GM23338 (cell line): ENCODE measurements at regions not wholly inside any gene's neighbourhood (a gene's known extent, or its start where the extent isn't known, plus 50 kb on each side); places are given as distances from the start of the nearest gene placed in this dataset.

Source experiments
- ATAC-seq: fragments of 200-7000 bp; cut with Tn5 transposase; 3 replicates; pipeline ENCODE4 v1.9.1; 2020
- DNase-seq: peaks from one replicate; pipeline ENCODE4 v3.0.0-alpha.2; 2015; ENCODE audit warnings: low spot score
- H2AFZ ChIP-seq: fragments of 200-600 bp; sonication (generic); 2 replicates; pipeline ENCODE4 v1.8.0; 2016; ENCODE audit warnings: antibody characterized with exemption, mild to moderate bottlenecking, moderate library complexity
- H3F3A ChIP-seq: fragments of 200-600 bp; sonication (generic); replicated peaks from 2 replicates; pipeline ENCODE4 v1.8.0; 2017; ENCODE audit warnings: antibody characterized with exemption, mixed run types, low read depth
- H3K27ac ChIP-seq: fragments of 200-600 bp; sonication (generic); 2 replicates; pipeline ENCODE4 v1.6.1; 2016; ENCODE audit warnings: low read depth
- H3K27me3 ChIP-seq: fragments of 200-600 bp; sonication (generic); 2 replicates; pipeline ENCODE4 v1.8.0; 2016; ENCODE audit warnings: mild to moderate bottlenecking, mixed run types, moderate library complexity; ENCODE audit not compliant: insufficient read depth
- H3K36me3 ChIP-seq: fragments of 200-600 bp; sonication (generic); 2 replicates; pipeline ENCODE4 v1.8.0; 2016; ENCODE audit warnings: mild to moderate bottlenecking; ENCODE audit not compliant: insufficient read depth
- H3K4me1 ChIP-seq: fragments of 200-600 bp; sonication (generic); 2 replicates; pipeline ENCODE4 v1.8.0; 2016; ENCODE audit warnings: mild to moderate bottlenecking, moderate library complexity; ENCODE audit not compliant: insufficient read depth
- H3K4me2 ChIP-seq: fragments of 200-600 bp; sonication (generic); 2 replicates; pipeline ENCODE4 v1.7.1; 2017; ENCODE audit warnings: mixed run types
- H3K4me3 ChIP-seq: fragments of 200-600 bp; sonication (generic); 2 replicates; pipeline ENCODE4 v1.6.1; 2016; ENCODE audit warnings: mixed run types
- H3K79me2 ChIP-seq: fragments of 200-600 bp; sonication (generic); replicated peaks from 2 replicates; pipeline ENCODE4 v1.8.0; 2017; ENCODE audit warnings: mild to moderate bottlenecking; ENCODE audit not compliant: insufficient read depth
- H3K9me2 ChIP-seq: fragments of 200-600 bp; sonication (generic); 2 replicates; pipeline ENCODE4 v1.8.0; 2017; ENCODE audit not compliant: insufficient read depth
- H4K20me1 ChIP-seq: fragments of 200-600 bp; sonication (generic); replicated peaks from 2 replicates; pipeline ENCODE4 v1.8.0; 2017; ENCODE audit warnings: mild to moderate bottlenecking; ENCODE audit not compliant: insufficient read depth
- H3K27ac Mint-ChIP-seq: 2 replicates; pipeline ENCODE4 v1.8.0; 2020; ENCODE audit warnings: inconsistent platforms, mild to moderate bottlenecking, moderate library complexity, mixed read lengths
- H3K27me3 Mint-ChIP-seq: 3 replicates; pipeline ENCODE4 v1.8.0; 2022; ENCODE audit warnings: low read depth, mild to moderate bottlenecking, moderate library complexity, mixed read lengths, inconsistent platforms; ENCODE audit not compliant: insufficient read depth, poor library complexity
- H3K36me3 Mint-ChIP-seq: 3 replicates; pipeline ENCODE4 v1.8.0; 2021; ENCODE audit warnings: low read depth, mild to moderate bottlenecking, inconsistent platforms, moderate library complexity, mixed read lengths
- H3K4me1 Mint-ChIP-seq: 3 replicates; pipeline ENCODE4 v1.8.0; 2020; ENCODE audit warnings: mild to moderate bottlenecking, inconsistent platforms, mixed read lengths
- H3K4me3 Mint-ChIP-seq: 3 replicates; pipeline ENCODE4 v1.8.0; 2021; ENCODE audit warnings: moderate library complexity, mild to moderate bottlenecking, inconsistent platforms, mixed read lengths
- H3K9me3 Mint-ChIP-seq: 3 replicates; pipeline ENCODE4 v1.8.0; 2020; ENCODE audit warnings: moderate library complexity, mild to moderate bottlenecking, inconsistent platforms, mixed read lengths
- CREB1 ChIP-seq: fragments of 250-450 bp; sonication (Bioruptor Pico); IDR thresholded peaks from 2 replicates; pipeline ENCODE4 v1.5.0; 2020; ENCODE audit warnings: low read depth, mild to moderate bottlenecking, moderate library complexity
- CTCF ChIP-seq, 2 experiments: fragments of 200-600 bp in 1 of 2; sonication (generic) in 1 of 2; conservative IDR thresholded peaks; 2 replicates each; pipeline versions ENCODE4 v1.5.1 to v1.6.1; 2016 to 2017; ENCODE audit warnings: antibody characterized with exemption in 2 of 2, low read depth in 2 of 2, mild to moderate bottlenecking in 2 of 2, moderate library complexity in 1 of 2
- ETS1 ChIP-seq: IDR thresholded peaks from 2 replicates; pipeline ENCODE4 v1.6.1; 2016; ENCODE audit warnings: antibody characterized with exemption
- EZH2 ChIP-seq: fragments of 200-600 bp; sonication (generic); IDR thresholded peaks from one replicate; pipeline ENCODE4 v1.8.0; 2017; ENCODE audit warnings: antibody characterized with exemption, mild to moderate bottlenecking, low read depth; ENCODE audit not compliant: unreplicated experiment
- EZH2phosphoT487 ChIP-seq: fragments of 200-600 bp; sonication (generic); IDR thresholded peaks from one replicate; pipeline ENCODE4 v1.8.1; 2018; ENCODE audit warnings: antibody characterized with exemption; ENCODE audit not compliant: unreplicated experiment
- JUNB ChIP-seq: IDR thresholded peaks from one replicate; pipeline ENCODE4 v1.6.1; 2016; ENCODE audit warnings: antibody characterized with exemption; ENCODE audit not compliant: unreplicated experiment
- NANOG ChIP-seq: IDR thresholded peaks from 2 replicates; pipeline ENCODE4 v1.6.1; 2016; ENCODE audit warnings: antibody characterized with exemption, borderline replicate concordance
- POLR2AphosphoS5 ChIP-seq: IDR thresholded peaks from 2 replicates; pipeline ENCODE4 v1.6.1; 2016; ENCODE audit warnings: antibody characterized with exemption, low read depth
- STAT1 ChIP-seq: IDR thresholded peaks from one replicate; pipeline ENCODE4 v1.6.1; 2016; ENCODE audit warnings: antibody characterized with exemption; ENCODE audit not compliant: unreplicated experiment
- ZNF114 ChIP-seq: fragments of 250-450 bp; sonication (Bioruptor Pico); IDR thresholded peaks from 2 replicates; pipeline ENCODE4 v1.5.0; 2020; ENCODE audit warnings: mild to moderate bottlenecking, moderate library complexity
- ZNF331 ChIP-seq: fragments of 250-450 bp; sonication (Bioruptor Pico); IDR thresholded peaks from 2 replicates; pipeline ENCODE4 v1.5.0; 2020; ENCODE audit warnings: low read depth, mild to moderate bottlenecking, moderate library complexity
- ZNF462 ChIP-seq: fragments of 250-450 bp; sonication (Bioruptor Pico); IDR thresholded peaks from 2 replicates; pipeline ENCODE4 v1.5.0; 2020; ENCODE audit warnings: mild to moderate bottlenecking, moderate library complexity
- TF ChIP-seq, protein P1 (sequence below): IDR thresholded peaks from one replicate; pipeline ENCODE4 v1.6.1; 2018; ENCODE audit warnings: antibody characterized with exemption; ENCODE audit not compliant: unreplicated experiment

- TF ChIP-seq EZH2 (no peak), CREB1 (CRISPR knock-in tag) (no peak), EZH2phosphoT487 (no peak)
Measured at GRCh38 chr2:30365201-30365600, 81.8 kb upstream of the LCLAT1 start (continued).

GRCh38 chr2:30366199-30366691, 80.8 kb upstream of the LCLAT1 start:
- H3K27me3 Mint-ChIP-seq: no peaks in the 10 kb centered on the region
- no peaks in the 10 kb centered on the region for H3K36me3 Mint-ChIP-seq
- no peaks in the 10 kb centered on the region for H3K9me3 Mint-ChIP-seq
- H3K4me3 Mint-ChIP-seq: no peak overlapping the region
- H3K27ac ChIP-seq: no peak overlapping the region
- no peak overlapping the region for H3K4me3 ChIP-seq
- DNase-seq: no peak
- no peaks in the 10 kb centered on the region for H3K9me2 ChIP-seq
- H4K20me1 ChIP-seq: no peaks in the 10 kb centered on the region
- no peaks in the 10 kb centered on the region for H3K27me3 ChIP-seq
- no peaks in the 10 kb centered on the region for H3K79me2 ChIP-seq
- no peak overlapping the region for H3K27ac Mint-ChIP-seq
- peaks cover 5% of the 10 kb centered on the region; the same call in 1 of the 2 replicates for H3K4me1 ChIP-seq
- ATAC-seq: no peak
- no peak overlapping the region for H3K4me2 ChIP-seq
- no peaks in the 10 kb centered on the region for H3K36me3 ChIP-seq
- no peaks in the 10 kb centered on the region for H3F3A ChIP-seq
- TF ChIP-seq EZH2phosphoT487 (no peak), ZNF114 (CRISPR knock-in tag) (no peak), JUNB (no peak), POLR2AphosphoS5 (no peak), STAT1 (no peak), ZNF462 (no peak), CTCF (conservative IDR thresholded peaks at IDR 0.05; ENCODE audit: low read depth in 2 of 2) (no peak), CREB1 (CRISPR knock-in tag) (no peak), ETS1 (no peak), ZNF331 (CRISPR knock-in tag) (no peak), NANOG (no peak), EZH2 (no peak)
- TF ChIP-seq, protein P1, sequence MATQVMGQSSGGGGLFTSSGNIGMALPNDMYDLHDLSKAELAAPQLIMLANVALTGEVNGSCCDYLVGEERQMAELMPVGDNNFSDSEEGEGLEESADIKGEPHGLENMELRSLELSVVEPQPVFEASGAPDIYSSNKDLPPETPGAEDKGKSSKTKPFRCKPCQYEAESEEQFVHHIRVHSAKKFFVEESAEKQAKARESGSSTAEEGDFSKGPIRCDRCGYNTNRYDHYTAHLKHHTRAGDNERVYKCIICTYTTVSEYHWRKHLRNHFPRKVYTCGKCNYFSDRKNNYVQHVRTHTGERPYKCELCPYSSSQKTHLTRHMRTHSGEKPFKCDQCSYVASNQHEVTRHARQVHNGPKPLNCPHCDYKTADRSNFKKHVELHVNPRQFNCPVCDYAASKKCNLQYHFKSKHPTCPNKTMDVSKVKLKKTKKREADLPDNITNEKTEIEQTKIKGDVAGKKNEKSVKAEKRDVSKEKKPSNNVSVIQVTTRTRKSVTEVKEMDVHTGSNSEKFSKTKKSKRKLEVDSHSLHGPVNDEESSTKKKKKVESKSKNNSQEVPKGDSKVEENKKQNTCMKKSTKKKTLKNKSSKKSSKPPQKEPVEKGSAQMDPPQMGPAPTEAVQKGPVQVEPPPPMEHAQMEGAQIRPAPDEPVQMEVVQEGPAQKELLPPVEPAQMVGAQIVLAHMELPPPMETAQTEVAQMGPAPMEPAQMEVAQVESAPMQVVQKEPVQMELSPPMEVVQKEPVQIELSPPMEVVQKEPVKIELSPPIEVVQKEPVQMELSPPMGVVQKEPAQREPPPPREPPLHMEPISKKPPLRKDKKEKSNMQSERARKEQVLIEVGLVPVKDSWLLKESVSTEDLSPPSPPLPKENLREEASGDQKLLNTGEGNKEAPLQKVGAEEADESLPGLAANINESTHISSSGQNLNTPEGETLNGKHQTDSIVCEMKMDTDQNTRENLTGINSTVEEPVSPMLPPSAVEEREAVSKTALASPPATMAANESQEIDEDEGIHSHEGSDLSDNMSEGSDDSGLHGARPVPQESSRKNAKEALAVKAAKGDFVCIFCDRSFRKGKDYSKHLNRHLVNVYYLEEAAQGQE: no peak
- H2AFZ ChIP-seq: no peak overlapping the region
- H3K4me1 Mint-ChIP-seq: peaks cover 7% of the 10 kb centered on the region
